Glutamatergic neuron (in vitro differentiated cells): ENCODE measurements at regions not wholly inside any gene's neighbourhood (a gene's known extent, or its start where the extent isn't known, plus 50 kb on each side); places are given as distances from the start of the nearest gene placed in this dataset.
"Not testable (repeated sequence)": the region's sequence is repeated elsewhere in the genome, so short reads cannot be mapped to it uniquely, and the experiment has no call there.

Experiments
- DNase-seq: peaks from one replicate; pipeline ENCODE4 v3.0.0; 2022
- H3K27ac Mint-ChIP-seq: one replicate; pipeline ENCODE4 v1.8.0; 2020; ENCODE audit warnings: mild to moderate bottlenecking, mixed read lengths, inconsistent platforms; ENCODE audit not compliant: unreplicated experiment
- H3K27me3 Mint-ChIP-seq: one replicate; pipeline ENCODE4 v1.8.0; 2020; ENCODE audit warnings: mild to moderate bottlenecking, moderate library complexity, mixed read lengths, inconsistent platforms; ENCODE audit not compliant: unreplicated experiment
- H3K36me3 Mint-ChIP-seq: one replicate; pipeline ENCODE4 v1.8.0; 2020; ENCODE audit warnings: mild to moderate bottlenecking, mixed read lengths, inconsistent platforms; ENCODE audit not compliant: unreplicated experiment
- H3K4me1 Mint-ChIP-seq: one replicate; pipeline ENCODE4 v1.8.0; 2020; ENCODE audit warnings: mild to moderate bottlenecking, low read depth, mixed read lengths, inconsistent platforms; ENCODE audit not compliant: unreplicated experiment
- H3K4me3 Mint-ChIP-seq: one replicate; pipeline ENCODE4 v1.8.0; 2020; ENCODE audit warnings: mild to moderate bottlenecking, mixed read lengths, inconsistent platforms; ENCODE audit not compliant: unreplicated experiment
- H3K9me3 Mint-ChIP-seq: one replicate; pipeline ENCODE4 v1.8.0; 2020; ENCODE audit warnings: mild to moderate bottlenecking, moderate library complexity, mixed read lengths, inconsistent platforms; ENCODE audit not compliant: unreplicated experiment
- CTCF ChIP-seq: fragments of 200-600 bp; sonication (generic); IDR thresholded peaks from one replicate; pipeline ENCODE4 v1.5.0; 2021; ENCODE audit not compliant: partially characterized antibody, unreplicated experiment

GRCh38 chr19:27822336-27822735, 1390.6 kb downstream of the UQCRFS1 start:
- H3K4me1 Mint-ChIP-seq, result no peaks in the 10 kb centered on the region
- H3K27ac Mint-ChIP-seq, result no peak overlapping the region
- H3K27me3 Mint-ChIP-seq, result no peaks in the 10 kb centered on the region
- no peaks in the 10 kb centered on the region for H3K36me3 Mint-ChIP-seq
- peaks cover 12% of the 10 kb centered on the region for H3K9me3 Mint-ChIP-seq
- no peak for TF ChIP-seq CTCF
- H3K4me3 Mint-ChIP-seq, result no peak overlapping the region
- no peak for DNase-seq

GRCh38 chr19:27821418-27822018, 1391.4 kb downstream of the UQCRFS1 start:
- Mint-ChIP-seq H3K4me3 (no peak overlapping the region), H3K27me3 (no peaks in the 10 kb centered on the region), H3K9me3 (peaks cover 12% of the 10 kb centered on the region), H3K36me3 (no peaks in the 10 kb centered on the region), H3K4me1 (no peaks in the 10 kb centered on the region), H3K27ac (no peak overlapping the region)
- no peak for DNase-seq
- TF ChIP-seq CTCF, result no peak

- H3K4me3 Mint-ChIP-seq, result no peak overlapping the region
- no peak overlapping the region for H3K27ac Mint-ChIP-seq
- H3K27me3 Mint-ChIP-seq, result no peaks in the 10 kb centered on the region
- H3K4me1 Mint-ChIP-seq, result no peaks in the 10 kb centered on the region
- DNase-seq, result no peak
- no peaks in the 10 kb centered on the region for H3K36me3 Mint-ChIP-seq
- no peak for TF ChIP-seq CTCF
- H3K9me3 Mint-ChIP-seq, result peaks cover 14% of the 10 kb centered on the region
Observed at GRCh38 chr19:27815985-27816384, 1397.0 kb downstream of the UQCRFS1 start.

GRCh38 chr19:27814834-27815233, 1398.1 kb downstream of the UQCRFS1 start:
- H3K27ac Mint-ChIP-seq, DNase-seq, H3K4me1 Mint-ChIP-seq, H3K36me3 Mint-ChIP-seq, H3K4me3 Mint-ChIP-seq, H3K27me3 Mint-ChIP-seq: not testable (repeated sequence)
- peaks cover 13% of the 10 kb centered on the region for H3K9me3 Mint-ChIP-seq

- not testable (repeated sequence) for DNase-seq, H3K27me3 Mint-ChIP-seq, H3K27ac Mint-ChIP-seq, H3K36me3 Mint-ChIP-seq, H3K4me3 Mint-ChIP-seq, H3K4me1 Mint-ChIP-seq
- H3K9me3 Mint-ChIP-seq, result peaks cover 13% of the 10 kb centered on the region
Observed at GRCh38 chr19:27814274-27814673, 1398.7 kb downstream of the UQCRFS1 start.

- H3K4me3 Mint-ChIP-seq, result no peak overlapping the region
- TF ChIP-seq CTCF, result no peak
- peaks cover 9% of the 10 kb centered on the region for H3K36me3 Mint-ChIP-seq
- H3K9me3 Mint-ChIP-seq, result peaks cover 3% of the 10 kb centered on the region
- peaks cover 4% of the 10 kb centered on the region for H3K27me3 Mint-ChIP-seq
- H3K27ac Mint-ChIP-seq, result no peak overlapping the region
- no peak for DNase-seq
- no peaks in the 10 kb centered on the region for H3K4me1 Mint-ChIP-seq
Observed at GRCh38 chr19:27806471-27807070, 1406.4 kb downstream of the UQCRFS1 start.
